Inflammatory macrophage treated with lipopolysaccharide for 1 hour (primary cell): ENCODE measurements at regions not wholly inside any gene's neighbourhood (a gene's known extent, or its start where the extent isn't known, plus 50 kb on each side); places are given as distances from the start of the nearest gene placed in this dataset.
"Not testable (repeated sequence)": the region's sequence is repeated elsewhere in the genome, so short reads cannot be mapped to it uniquely, and the experiment has no call there.

ENCODE experiments used
- DNase-seq, 2 donors: peaks; one replicate each; pipeline ENCODE4 v3.0.0-alpha.2; 2020 to 2022

DNA sequence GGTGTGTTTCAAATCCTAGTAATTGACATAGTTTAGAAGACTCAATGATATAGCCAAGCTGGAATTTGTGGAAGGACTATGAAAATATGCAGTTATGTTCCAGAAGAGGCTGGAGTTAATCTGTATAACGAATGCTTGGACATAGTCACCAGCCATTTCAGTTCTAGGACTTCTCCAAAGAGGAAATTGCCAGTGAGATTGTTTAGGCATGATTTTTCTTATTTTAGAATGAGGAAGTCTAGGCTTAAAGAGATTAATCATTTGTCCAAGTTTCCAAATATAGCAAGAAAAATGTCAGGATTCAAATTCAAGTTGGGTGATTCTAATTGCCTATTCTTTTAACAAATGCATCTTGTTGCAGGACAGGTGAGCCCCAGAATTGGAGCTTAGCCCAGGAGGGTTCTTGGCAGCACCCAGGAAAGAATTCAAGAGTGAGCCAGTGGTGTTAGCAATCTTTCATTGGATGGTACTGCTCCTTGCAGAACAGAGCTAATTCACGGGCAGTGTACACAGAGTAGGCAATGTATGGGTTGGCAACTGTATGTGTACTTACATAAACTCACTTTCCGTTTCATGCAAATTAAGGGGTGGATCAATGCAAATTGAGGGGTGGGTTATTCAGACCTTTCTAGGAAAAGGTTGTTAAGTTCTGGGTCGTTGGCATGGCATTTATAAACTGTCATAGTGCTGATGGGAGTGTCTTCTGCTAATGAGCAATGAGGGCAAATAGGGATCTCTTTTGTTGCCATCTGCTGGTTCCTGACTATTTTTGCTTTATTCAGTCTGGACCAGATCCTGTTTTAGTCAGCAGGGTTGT is 763.1 kb upstream of the SLITRK1 start:
- DNase-seq: peak; percentile 29 to 50

DNA sequence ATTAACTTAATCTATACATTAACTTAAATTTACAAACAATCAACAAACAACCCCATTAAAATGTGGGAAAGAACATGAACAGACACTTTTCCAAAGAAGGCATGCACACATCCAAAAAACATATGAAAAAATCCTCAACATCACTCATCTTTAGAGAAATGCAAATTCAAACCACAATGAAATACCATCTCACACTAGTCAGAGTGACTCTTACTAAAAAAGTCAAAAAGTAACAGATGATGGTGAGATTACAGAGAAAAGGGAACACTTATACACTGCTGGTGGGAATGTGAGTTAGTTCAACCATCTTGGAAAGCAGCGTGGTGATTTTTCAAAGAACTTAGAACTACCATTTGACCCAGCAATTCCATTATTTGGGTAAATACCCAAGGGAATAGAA is 759.2 kb upstream of the SLITRK1 start:
- DNase-seq: no peak

- peak; percentile 15 to 39 for DNase-seq
Measured at GRCh38 chr13:84640691-84641090, 758.4 kb upstream of the SLITRK1 start.

GRCh38 chr13:84630476-84630875 is 748.2 kb upstream of the SLITRK1 start:
- no peak for DNase-seq

- DNase-seq: no peak
Measured at GRCh38 chr13:84616864-84617263, 734.6 kb upstream of the SLITRK1 start.

DNA sequence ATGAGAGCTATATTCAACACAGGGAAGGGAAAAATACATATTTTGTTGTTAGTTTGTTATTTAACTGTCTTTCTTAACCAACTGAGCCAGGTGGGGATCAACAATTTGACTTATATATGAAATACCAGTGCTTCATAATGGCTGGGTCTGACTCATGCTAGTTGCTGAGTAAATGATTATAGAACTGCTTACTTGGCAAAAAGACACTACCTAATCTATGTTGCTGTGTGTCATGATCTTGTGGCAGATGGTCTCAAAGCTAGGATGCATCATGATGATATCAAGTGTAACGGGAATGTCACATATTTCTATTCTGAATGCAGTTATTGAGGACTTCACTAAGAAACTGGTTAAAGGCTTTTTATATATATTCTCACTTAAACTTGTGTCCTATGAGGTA is 727.4 kb upstream of the SLITRK1 start:
- DNase-seq: no peak

DNA sequence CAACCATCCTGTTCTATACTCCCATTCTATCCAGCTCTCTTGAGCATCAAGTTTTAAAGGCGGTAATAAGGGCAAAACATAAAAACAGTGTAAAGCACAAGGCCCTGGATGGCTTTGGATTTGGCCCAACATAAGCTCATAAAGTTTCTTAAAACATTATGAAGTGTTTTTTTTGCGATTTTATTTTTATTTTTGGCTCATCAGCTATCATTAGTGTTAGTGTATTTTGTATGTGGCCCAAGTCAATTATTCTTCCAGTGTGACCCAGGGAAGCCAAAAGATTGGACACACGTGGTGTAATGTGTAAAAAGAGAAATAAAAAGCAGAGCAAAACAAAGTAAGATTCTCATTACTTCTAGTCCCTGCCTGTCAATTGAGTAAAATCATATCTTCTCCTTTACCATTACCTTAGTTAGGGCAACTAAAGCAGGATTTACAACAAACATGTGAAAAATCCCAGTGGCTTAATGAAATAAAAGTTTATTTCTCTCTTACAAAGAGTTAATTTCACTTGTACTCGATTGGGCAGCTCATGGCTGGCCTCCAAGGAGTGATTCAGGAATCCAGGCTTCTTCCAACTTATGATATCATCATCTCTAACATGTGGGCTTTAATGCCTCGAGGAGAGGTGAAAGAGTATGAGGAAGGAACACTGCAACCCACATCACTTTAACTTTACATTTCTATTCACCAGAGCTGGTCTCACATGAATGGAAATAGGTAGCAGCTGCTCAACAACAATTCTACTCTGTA is 725.2 kb upstream of the SLITRK1 start:
- DNase-seq: no peak

DNA sequence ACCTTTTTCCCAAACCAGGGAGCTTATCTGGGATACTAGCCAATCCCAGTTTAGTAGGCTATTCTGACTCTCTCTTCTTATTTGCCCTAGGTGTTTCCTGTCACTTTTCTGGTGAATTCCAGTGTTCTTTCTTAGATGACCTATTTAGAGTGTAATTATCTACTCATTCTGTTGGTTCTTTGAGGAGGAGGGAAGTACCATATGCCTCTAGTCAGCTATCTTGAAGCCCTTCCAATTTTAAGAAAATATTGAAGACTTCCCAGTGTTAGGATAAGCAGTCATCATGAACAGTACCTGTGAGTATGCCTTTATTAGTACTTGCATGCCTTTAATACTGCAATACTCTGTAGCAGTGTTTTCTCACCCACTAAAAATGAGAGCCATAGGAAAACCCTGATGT is 724.3 kb upstream of the SLITRK1 start:
- no peak for DNase-seq

- no peak for DNase-seq
Measured at GRCh38 chr13:84605927-84606326, 723.7 kb upstream of the SLITRK1 start.

- no peak for DNase-seq
Measured at GRCh38 chr13:84591444-84591843, 709.2 kb upstream of the SLITRK1 start.

- no peak for DNase-seq
Measured at GRCh38 chr13:84590663-84591062, 708.4 kb upstream of the SLITRK1 start.

DNA sequence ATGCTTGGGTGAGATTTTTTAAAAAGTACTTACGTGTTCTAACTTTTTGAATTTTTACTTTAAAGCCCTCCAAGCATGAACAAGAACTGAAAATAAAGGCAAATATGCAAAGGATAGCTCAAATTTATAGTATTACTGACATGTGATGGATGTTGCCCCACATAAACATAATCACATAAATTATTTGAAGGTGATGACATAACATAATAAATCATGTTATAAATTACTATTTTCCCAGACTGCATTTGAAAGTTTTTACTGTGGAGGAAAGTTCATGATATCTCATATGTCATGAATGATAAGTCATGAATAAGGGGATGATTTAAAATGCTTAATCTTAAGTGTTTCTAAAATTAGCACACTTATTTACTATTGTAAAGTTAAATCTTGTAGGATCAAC is 705.7 kb upstream of the SLITRK1 start:
- no peak for DNase-seq

DNA sequence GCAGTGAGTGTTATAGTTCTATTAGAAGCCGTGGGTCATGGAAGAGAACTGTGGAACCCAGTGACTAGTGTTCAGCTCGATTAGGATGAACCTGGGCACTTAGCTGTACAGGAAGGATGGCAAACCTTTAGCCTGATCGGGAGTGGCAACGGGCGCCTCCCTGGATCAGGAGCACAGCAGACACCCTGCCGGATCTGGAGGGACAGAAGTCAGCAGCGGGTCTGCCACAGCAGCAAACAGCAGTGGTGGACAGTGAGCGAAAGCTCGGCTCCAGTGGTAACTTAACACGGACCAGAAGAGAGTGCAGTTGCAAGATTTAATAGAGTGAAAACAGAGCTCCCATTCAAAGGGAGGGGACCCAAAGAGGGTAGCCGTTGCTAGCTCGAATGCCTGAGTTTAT is 697.6 kb upstream of the SLITRK1 start:
- not testable (repeated sequence) for DNase-seq

- no peak for DNase-seq
Measured at GRCh38 chr13:84574851-84575250, 692.6 kb upstream of the SLITRK1 start.

GRCh38 chr13:84571264-84571663 is 689.0 kb upstream of the SLITRK1 start:
- no peak for DNase-seq

GRCh38 chr13:84570831-84571230 is 688.6 kb upstream of the SLITRK1 start:
- DNase-seq: no peak

- DNase-seq: no peak
Measured at GRCh38 chr13:84569366-84569765, 687.1 kb upstream of the SLITRK1 start.

DNA sequence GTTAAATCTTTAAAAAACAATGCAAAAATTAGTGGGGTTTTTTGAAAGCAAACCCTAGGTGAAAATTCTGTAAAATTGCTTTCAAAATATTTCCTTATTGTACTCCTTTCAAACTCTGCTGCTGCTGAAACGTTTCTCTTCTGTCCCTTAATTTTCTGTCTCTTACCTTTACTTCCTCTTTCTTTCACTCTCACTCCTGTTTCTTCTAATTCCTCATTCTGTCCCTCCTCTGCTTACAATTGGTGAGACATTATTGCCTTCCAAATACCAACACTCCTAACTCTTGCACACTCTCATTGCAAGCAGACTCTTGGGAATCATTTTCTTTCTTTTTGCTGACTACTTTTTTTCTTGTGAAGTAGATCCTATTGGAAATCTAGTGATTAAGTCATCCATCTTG is 685.6 kb upstream of the SLITRK1 start:
- no peak for DNase-seq

DNA sequence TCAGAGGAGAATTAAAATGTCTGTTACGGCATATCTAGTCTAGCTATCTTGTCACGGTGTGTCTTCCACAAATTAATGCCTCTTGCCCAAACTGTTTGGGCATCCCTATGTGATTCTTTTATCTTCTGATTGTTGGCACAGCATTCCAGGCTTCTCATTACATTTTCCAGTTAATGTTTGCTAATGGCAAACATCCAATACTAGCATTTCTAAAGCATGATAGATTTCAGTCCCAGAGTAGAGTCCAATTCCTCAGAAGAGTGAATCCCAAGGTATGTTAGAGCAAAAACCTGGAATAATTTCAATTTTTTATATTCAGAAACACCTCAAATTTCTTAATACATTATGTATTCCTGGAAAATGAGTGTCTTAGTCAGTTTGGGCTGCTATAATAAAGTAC is 684.5 kb upstream of the SLITRK1 start:
- DNase-seq: no peak

- no peak for DNase-seq
Measured at GRCh38 chr13:84563611-84564010, 681.3 kb upstream of the SLITRK1 start.

DNA sequence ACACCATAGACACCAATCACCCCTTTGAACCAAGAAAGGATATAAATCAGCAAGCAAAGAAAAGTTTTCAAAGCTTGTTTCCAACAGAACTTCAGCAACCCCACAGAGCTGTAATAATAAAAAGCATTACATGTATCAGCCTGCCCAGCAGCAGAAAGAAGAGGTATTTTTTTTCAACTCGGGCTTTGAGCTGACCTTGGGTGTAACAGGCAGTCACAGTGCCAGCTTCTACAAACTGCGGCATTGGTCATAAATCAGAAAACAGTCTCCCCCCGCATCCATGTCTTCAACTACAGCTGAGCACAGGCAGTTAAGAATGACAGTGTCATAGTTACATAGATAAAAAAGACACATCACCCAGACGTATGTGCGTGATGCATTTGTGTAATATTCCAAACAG is 671.0 kb upstream of the SLITRK1 start:
- DNase-seq: no peak

DNA sequence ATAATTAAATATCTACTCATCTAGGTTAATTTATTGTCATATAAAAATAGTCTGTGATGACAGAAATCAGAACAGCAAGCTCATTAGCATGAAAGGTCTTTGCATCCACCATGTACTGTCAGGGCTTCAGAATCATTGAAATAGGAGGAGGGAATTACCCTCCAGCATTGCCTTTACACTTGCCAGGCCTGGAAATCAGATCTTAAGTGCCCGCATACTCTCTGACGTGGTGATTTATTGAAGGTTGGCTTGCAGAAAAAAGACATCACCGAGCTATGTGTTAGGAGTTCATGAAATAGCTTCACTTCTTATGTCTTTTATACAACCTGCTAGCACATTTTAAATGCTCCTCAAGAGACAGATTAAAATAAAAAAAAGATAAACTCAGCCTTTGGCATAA is 661.7 kb upstream of the SLITRK1 start:
- no peak for DNase-seq

- DNase-seq: no peak
Measured at GRCh38 chr13:84542348-84542747, 660.1 kb upstream of the SLITRK1 start.

GRCh38 chr13:84536906-84537305 is 654.6 kb upstream of the SLITRK1 start:
- DNase-seq: no peak
